ENCODE measurements at regions not wholly inside any gene's neighbourhood (a gene's known extent, or its start where the extent isn't known, plus 50 kb on each side); places are given as distances from the start of the nearest gene placed in this dataset.

DNA sequence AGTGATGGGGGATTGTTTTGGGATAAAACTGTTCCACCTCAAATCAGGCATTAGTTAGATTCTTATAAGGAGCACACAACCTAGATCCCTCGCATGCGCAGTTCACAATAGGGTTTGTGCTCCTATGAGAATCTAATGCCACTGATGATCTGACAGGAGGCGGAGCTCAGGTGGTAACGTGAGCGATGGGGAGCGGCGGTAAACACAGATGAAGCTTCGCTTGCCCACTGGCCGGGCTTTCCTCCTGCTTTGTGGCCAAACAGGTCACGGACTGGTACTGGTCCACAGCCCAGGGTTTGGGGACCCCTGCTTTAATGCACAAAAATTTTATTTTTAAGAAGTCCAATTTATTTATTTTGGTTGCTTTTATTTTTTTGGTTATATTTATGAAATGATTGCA lies 238.8 kb downstream of the AACS start:
- POLR2A ChIA-PET: no interaction called here
- FAIRE-seq: no peak
- ATAC-seq: no peak
- CTCF ChIA-PET: no interaction called here
- Histone ChIP-seq H3K4me3 (no peak overlapping the region), H3K27me3 (replicated peaks in 1 of 2; ENCODE audit: control insufficient read depth in 2 of 2, insufficient read depth in 2 of 2, low read length in 1 of 2) (no peaks in the 10 kb centered on the region), H3K27ac (ENCODE audit: control insufficient read depth, insufficient read depth) (no peak overlapping the region), H4K20me1 (ENCODE audit: control insufficient read depth, insufficient read depth) (no peaks in the 10 kb centered on the region), H3K4me1 (ENCODE audit: control insufficient read depth, insufficient read depth, low read length) (no peaks in the 10 kb centered on the region), H3K9me3 (replicated peaks; ENCODE audit: control insufficient read depth, insufficient read depth, low read length) (no peaks in the 10 kb centered on the region), H3K9ac (ENCODE audit: control insufficient read depth, insufficient read depth, low read length) (no peak overlapping the region), H2AFZ (ENCODE audit: control insufficient read depth, low read depth, low read length) (no peak overlapping the region), H3K36me3 (ENCODE audit: control insufficient read depth in 2 of 2, insufficient read depth in 2 of 2, low read length in 1 of 2) (no peaks in the 10 kb centered on the region), H3K79me2 (ENCODE audit: control insufficient read depth, insufficient read depth, low read length) (no peaks in the 10 kb centered on the region), H3K4me2 (ENCODE audit: control insufficient read depth, insufficient read depth) (no peak overlapping the region)
- TF ChIP-seq, protein P1, sequence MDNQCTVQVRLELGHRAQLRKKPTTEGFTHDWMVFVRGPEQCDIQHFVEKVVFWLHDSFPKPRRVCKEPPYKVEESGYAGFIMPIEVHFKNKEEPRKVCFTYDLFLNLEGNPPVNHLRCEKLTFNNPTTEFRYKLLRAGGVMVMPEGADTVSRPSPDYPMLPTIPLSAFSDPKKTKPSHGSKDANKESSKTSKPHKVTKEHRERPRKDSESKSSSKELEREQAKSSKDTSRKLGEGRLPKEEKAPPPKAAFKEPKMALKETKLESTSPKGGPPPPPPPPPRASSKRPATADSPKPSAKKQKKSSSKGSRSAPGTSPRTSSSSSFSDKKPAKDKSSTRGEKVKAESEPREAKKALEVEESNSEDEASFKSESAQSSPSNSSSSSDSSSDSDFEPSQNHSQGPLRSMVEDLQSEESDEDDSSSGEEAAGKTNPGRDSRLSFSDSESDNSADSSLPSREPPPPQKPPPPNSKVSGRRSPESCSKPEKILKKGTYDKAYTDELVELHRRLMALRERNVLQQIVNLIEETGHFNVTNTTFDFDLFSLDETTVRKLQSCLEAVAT (IDR thresholded peaks at IDR 0.05): no peak
- in situ Hi-C loops (cut with MboI): no loop called here
- BruUV-seq (replicated peaks): no TSS peak
- DNase-seq (ENCODE audit: low read depth, low spot score): no peak
- intact Hi-C loops (cut with micrococcal nuclease; ENCODE audit: unreplicated experiment): no loop called here
- SMC1A ChIA-PET (ENCODE audit: uncharacterized antibody, unreplicated experiment): no interaction called here
- RAD21 ChIA-PET (ENCODE audit: unreplicated experiment): no interaction called here
- 57% methylated on average over 10 of the region's 10 CpGs for WGBS (ENCODE audit: insufficient coverage, insufficient replicate concordance, low lambda C conversion rate, missing lambda C conversion rate)

GRCh38 chr12:125305231-125305630 lies 240.0 kb downstream of the AACS start:
- ATAC-seq: no peak
- 39% methylated on average over 6 of the region's 6 CpGs for whole genome bisulfite sequencing (ENCODE audit: insufficient coverage, insufficient replicate concordance, low lambda C conversion rate, missing lambda C conversion rate)

More at GRCh38 chr12:125305231-125305630, 240.0 kb downstream of the AACS start:
- RAD21 ChIA-PET (ENCODE audit: unreplicated experiment): no interaction called here
- POLR2A ChIA-PET: no interaction called here
- Histone ChIP-seq H2AFZ (ENCODE audit: control insufficient read depth, low read depth, low read length) (no peak overlapping the region), H3K9ac (ENCODE audit: control insufficient read depth, insufficient read depth, low read length) (no peak overlapping the region), H3K9me3 (replicated peaks; ENCODE audit: control insufficient read depth, insufficient read depth, low read length) (no peaks in the 10 kb centered on the region), H3K27me3 (replicated peaks in 1 of 2; ENCODE audit: control insufficient read depth in 2 of 2, insufficient read depth in 2 of 2, low read length in 1 of 2) (no peaks in the 10 kb centered on the region), H3K36me3 (ENCODE audit: control insufficient read depth in 2 of 2, insufficient read depth in 2 of 2, low read length in 1 of 2) (no peaks in the 10 kb centered on the region), H3K4me3 (no peak overlapping the region), H3K4me2 (ENCODE audit: control insufficient read depth, insufficient read depth) (no peak overlapping the region), H4K20me1 (ENCODE audit: control insufficient read depth, insufficient read depth) (no peaks in the 10 kb centered on the region; the same call in 1 of the 2 replicates), H3K79me2 (ENCODE audit: control insufficient read depth, insufficient read depth, low read length) (no peaks in the 10 kb centered on the region), H3K4me1 (ENCODE audit: control insufficient read depth, insufficient read depth, low read length) (no peaks in the 10 kb centered on the region), H3K27ac (ENCODE audit: control insufficient read depth, insufficient read depth) (no peak overlapping the region)
- CTCF ChIA-PET: no interaction called here
- SMC1A ChIA-PET (ENCODE audit: uncharacterized antibody, unreplicated experiment): no interaction called here
- TF ChIP-seq BHLHE40 (IDR thresholded peaks at IDR 0.05; ENCODE audit: borderline replicate concordance in 1 of 2, low read depth in 2 of 2, low read length in 1 of 2) (no peak), WRNIP1 (IDR thresholded peaks at IDR 0.05; ENCODE audit: borderline replicate concordance, low read depth, low read length) (no peak), SRF (IDR thresholded peaks at IDR 0.05; ENCODE audit: low read depth in 2 of 2, low read length in 2 of 2) (no peak), SIN3A (IDR thresholded peaks at IDR 0.05; ENCODE audit: low read depth, low read length) (no peak), IKZF1 (conservative IDR thresholded peaks at IDR 0.05) (no peak), ZBTB11 (CRISPR knock-in tag; IDR thresholded peaks at IDR 0.05) (no peak)
- TF ChIP-seq, protein P2, sequence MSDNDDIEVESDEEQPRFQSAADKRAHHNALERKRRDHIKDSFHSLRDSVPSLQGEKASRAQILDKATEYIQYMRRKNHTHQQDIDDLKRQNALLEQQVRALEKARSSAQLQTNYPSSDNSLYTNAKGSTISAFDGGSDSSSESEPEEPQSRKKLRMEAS (IDR thresholded peaks at IDR 0.05; ENCODE audit: low read depth, low read length): no peak
- no TSS peak for BruUV-seq (replicated peaks)
- in situ Hi-C loops (cut with MboI) (no loop called here), intact Hi-C loops (cut with micrococcal nuclease; ENCODE audit: unreplicated experiment) (no loop called here)
- DNase-seq (ENCODE audit: low read depth, low spot score) (no peak), FAIRE-seq (no peak)
